ENCODE measurements at regions not wholly inside any gene's neighbourhood (a gene's known extent, or its start where the extent isn't known, plus 50 kb on each side); places are given as distances from the start of the nearest gene placed in this dataset.

- Histone ChIP-seq H3K27me3 (ENCODE audit: control insufficient read depth, low read length) (no peaks in the 10 kb centered on the region), H3K79me2 (ENCODE audit: control insufficient read depth, low read length) (no peaks in the 10 kb centered on the region), H3K4me1 (ENCODE audit: control insufficient read depth, low read length) (no peaks in the 10 kb centered on the region), H3K36me3 (ENCODE audit: control insufficient read depth, low read length) (no peaks in the 10 kb centered on the region), H3K9me3 (ENCODE audit: control insufficient read depth, insufficient read depth, low read length) (no peaks in the 10 kb centered on the region), H3K27ac (ENCODE audit: low read depth, low read length) (no peak overlapping the region), H4K20me1 (ENCODE audit: control insufficient read depth, insufficient read depth, low read depth, low read length) (no peaks in the 10 kb centered on the region), H3K9me2 (replicated peaks; ENCODE audit: control insufficient read depth, low read length) (no peaks in the 10 kb centered on the region), H3K4me3 (ENCODE audit: low read length) (no peak overlapping the region), H3K4me2 (ENCODE audit: low read length) (no peak overlapping the region), H3F3A (ENCODE audit: control insufficient read depth, insufficient read depth) (no peaks in the 10 kb centered on the region)
- no peak for TF ChIP-seq EZH2phosphoT487 (IDR thresholded peaks at IDR 0.05; ENCODE audit: borderline replicate concordance, low read length)
Observed at GRCh38 chr12:58766513-58766870, 153.8 kb downstream of the LRIG3 start.

DNA sequence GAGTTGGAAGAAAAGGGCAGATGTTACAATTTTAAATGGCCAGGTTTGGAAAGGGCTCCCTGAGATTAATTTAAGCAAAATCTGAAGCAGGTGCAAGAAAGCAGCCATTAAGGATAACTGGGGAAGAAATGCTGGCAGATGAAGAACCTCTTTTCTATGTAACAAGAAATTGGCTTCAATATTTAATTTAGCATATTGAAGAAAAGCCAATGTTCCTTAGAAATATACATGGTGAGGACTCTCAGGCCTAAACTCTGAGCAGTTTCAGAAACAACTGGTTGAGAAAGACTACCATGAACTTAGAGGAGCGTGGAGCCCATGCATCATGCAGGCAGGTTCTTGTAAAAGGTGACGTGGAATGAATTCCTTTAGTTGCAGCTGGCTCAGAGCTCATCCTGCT is 152.8 kb downstream of the LRIG3 start:
- Histone ChIP-seq H3F3A (ENCODE audit: control insufficient read depth, insufficient read depth) (no peaks in the 10 kb centered on the region), H3K9me2 (replicated peaks; ENCODE audit: control insufficient read depth, low read length) (no peaks in the 10 kb centered on the region), H4K20me1 (ENCODE audit: control insufficient read depth, insufficient read depth, low read depth, low read length) (no peaks in the 10 kb centered on the region), H3K4me2 (ENCODE audit: low read length) (no peak overlapping the region), H3K27me3 (ENCODE audit: control insufficient read depth, low read length) (no peaks in the 10 kb centered on the region), H3K9me3 (ENCODE audit: control insufficient read depth, insufficient read depth, low read length) (no peaks in the 10 kb centered on the region), H3K27ac (ENCODE audit: low read depth, low read length) (no peak overlapping the region), H3K4me1 (ENCODE audit: control insufficient read depth, low read length) (no peaks in the 10 kb centered on the region), H3K4me3 (ENCODE audit: low read length) (no peak overlapping the region), H3K36me3 (ENCODE audit: control insufficient read depth, low read length) (no peaks in the 10 kb centered on the region), H3K79me2 (ENCODE audit: control insufficient read depth, low read length) (no peaks in the 10 kb centered on the region)
- TF ChIP-seq, protein P1, sequence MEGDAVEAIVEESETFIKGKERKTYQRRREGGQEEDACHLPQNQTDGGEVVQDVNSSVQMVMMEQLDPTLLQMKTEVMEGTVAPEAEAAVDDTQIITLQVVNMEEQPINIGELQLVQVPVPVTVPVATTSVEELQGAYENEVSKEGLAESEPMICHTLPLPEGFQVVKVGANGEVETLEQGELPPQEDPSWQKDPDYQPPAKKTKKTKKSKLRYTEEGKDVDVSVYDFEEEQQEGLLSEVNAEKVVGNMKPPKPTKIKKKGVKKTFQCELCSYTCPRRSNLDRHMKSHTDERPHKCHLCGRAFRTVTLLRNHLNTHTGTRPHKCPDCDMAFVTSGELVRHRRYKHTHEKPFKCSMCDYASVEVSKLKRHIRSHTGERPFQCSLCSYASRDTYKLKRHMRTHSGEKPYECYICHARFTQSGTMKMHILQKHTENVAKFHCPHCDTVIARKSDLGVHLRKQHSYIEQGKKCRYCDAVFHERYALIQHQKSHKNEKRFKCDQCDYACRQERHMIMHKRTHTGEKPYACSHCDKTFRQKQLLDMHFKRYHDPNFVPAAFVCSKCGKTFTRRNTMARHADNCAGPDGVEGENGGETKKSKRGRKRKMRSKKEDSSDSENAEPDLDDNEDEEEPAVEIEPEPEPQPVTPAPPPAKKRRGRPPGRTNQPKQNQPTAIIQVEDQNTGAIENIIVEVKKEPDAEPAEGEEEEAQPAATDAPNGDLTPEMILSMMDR (IDR thresholded peaks at IDR 0.05; ENCODE audit: low read depth, low read length, poor library complexity, severe bottlenecking), result no peak
- TF ChIP-seq EZH2phosphoT487 (IDR thresholded peaks at IDR 0.05; ENCODE audit: borderline replicate concordance, low read length), result no peak

DNA sequence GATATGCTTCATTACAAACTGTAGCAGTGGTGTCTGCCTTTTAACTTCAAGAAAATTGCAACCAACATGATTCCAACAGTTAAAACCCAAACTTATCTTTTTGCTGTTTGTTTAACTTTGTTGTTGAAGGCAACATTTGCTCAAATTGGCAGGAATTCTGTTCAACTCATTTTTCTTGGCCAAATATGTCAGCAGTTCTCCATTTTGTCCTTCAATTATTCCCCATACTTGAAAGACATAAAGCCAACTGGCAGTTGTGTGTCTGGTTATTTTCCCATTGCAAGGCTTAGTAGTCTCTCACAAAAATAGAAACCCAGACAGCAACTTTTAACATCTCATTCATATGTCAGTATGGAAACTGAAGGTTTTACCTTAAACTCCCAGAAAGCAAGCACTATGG is 146.3 kb downstream of the LRIG3 start:
- H3K4me1 ChIP-seq (ENCODE audit: control insufficient read depth, low read length), result no peaks in the 10 kb centered on the region

DNA sequence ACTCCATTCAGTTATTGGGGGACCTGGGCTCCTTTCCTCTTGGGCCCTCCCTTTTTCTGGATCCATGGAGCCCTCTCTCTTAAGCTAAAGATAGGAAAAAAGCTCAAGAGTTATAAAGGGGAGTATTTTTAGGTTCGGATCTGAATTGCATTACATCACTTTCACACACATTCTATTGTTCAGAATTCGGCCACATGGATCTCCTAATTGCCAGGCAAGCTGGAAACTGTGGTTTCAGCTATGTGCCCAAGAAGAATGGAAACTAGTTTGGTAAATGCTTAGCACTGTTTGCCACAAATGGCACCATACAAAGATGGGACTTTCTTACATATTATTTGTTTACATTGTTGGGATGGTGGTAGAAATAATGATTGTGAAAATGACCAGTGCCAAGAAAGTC is 145.6 kb downstream of the LRIG3 start:
- Histone ChIP-seq H3K27me3 (ENCODE audit: control insufficient read depth, low read length) (no peaks in the 10 kb centered on the region), H3K27ac (ENCODE audit: low read depth, low read length) (no peak overlapping the region), H3K9me2 (replicated peaks; ENCODE audit: control insufficient read depth, low read length) (no peaks in the 10 kb centered on the region), H3K4me2 (ENCODE audit: low read length) (no peak overlapping the region), H3K9me3 (ENCODE audit: control insufficient read depth, insufficient read depth, low read length) (no peaks in the 10 kb centered on the region), H3F3A (ENCODE audit: control insufficient read depth, insufficient read depth) (no peaks in the 10 kb centered on the region), H3K4me1 (ENCODE audit: control insufficient read depth, low read length) (no peaks in the 10 kb centered on the region), H3K36me3 (ENCODE audit: control insufficient read depth, low read length) (no peaks in the 10 kb centered on the region), H3K79me2 (ENCODE audit: control insufficient read depth, low read length) (no peaks in the 10 kb centered on the region), H4K20me1 (ENCODE audit: control insufficient read depth, insufficient read depth, low read depth, low read length) (no peaks in the 10 kb centered on the region), H3K4me3 (ENCODE audit: low read length) (no peak overlapping the region)
- TF ChIP-seq, protein P1 (IDR thresholded peaks at IDR 0.05; ENCODE audit: low read depth, low read length, poor library complexity, severe bottlenecking), result no peak

More for the DNA sequence above, 146.3 kb downstream of the LRIG3 start:
- Histone ChIP-seq H3K27me3 (ENCODE audit: control insufficient read depth, low read length) (no peaks in the 10 kb centered on the region), H4K20me1 (ENCODE audit: control insufficient read depth, insufficient read depth, low read depth, low read length) (no peaks in the 10 kb centered on the region), H3K9me3 (ENCODE audit: control insufficient read depth, insufficient read depth, low read length) (no peaks in the 10 kb centered on the region), H3K79me2 (ENCODE audit: control insufficient read depth, low read length) (no peaks in the 10 kb centered on the region), H3K4me3 (ENCODE audit: low read length) (no peak overlapping the region), H3K4me2 (ENCODE audit: low read length) (no peak overlapping the region), H3K9me2 (replicated peaks; ENCODE audit: control insufficient read depth, low read length) (no peaks in the 10 kb centered on the region), H3K36me3 (ENCODE audit: control insufficient read depth, low read length) (no peaks in the 10 kb centered on the region), H3K27ac (ENCODE audit: low read depth, low read length) (no peak overlapping the region), H3F3A (ENCODE audit: control insufficient read depth, insufficient read depth) (no peaks in the 10 kb centered on the region)
- no peak for TF ChIP-seq EZH2phosphoT487 (IDR thresholded peaks at IDR 0.05; ENCODE audit: borderline replicate concordance, low read length)
- TF ChIP-seq, protein P1 (IDR thresholded peaks at IDR 0.05; ENCODE audit: low read depth, low read length, poor library complexity, severe bottlenecking), result no peak

Data from DOHH2 (cell line).